HTR-8/SVneo (cell line): ENCODE measurements at regions not wholly inside any gene's neighbourhood (a gene's known extent, or its start where the extent isn't known, plus 50 kb on each side); places are given as distances from the start of the nearest gene placed in this dataset.
A peak's percentile ranks its signal among the peaks of the same experiment; 100 is the strongest.
"Not testable (repeated sequence)": the region's sequence is repeated elsewhere in the genome, so short reads cannot be mapped to it uniquely, and the experiment has no call there.

Source experiments
- DNase-seq: peaks from one replicate; pipeline ENCODE4 v3.0.0; 2011; ENCODE audit warnings: low spot score, mixed read lengths; ENCODE audit not compliant: insufficient read length
- FAIRE-seq: peaks from 2 replicates; lab custom pipeline; 2011; peaks lifted over from hg19 to GRCh38; lab: Jason Lieb, UNC

DNA sequence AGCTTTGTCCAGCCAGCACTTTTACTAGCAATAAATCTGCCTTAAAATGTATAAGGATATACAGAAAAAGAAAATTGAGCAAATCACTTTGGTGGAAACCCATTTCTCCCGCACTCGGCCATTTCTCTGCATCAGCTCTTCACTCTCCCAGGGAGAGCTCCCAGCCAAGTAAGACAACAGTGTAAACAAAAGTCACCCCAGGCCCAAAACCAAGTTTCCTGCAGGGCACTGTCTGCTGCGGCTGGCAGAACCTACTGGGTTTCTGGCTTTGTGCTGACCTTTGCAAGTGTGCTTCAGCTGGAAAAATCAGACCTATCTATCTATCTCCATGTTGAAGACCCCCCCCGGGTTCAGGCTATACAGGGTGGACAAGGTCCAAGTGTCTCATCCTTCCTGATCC is 476.7 kb upstream of the CAMK1G start:
- FAIRE-seq, result no peak
- no peak for DNase-seq

- DNase-seq (no peak), FAIRE-seq (no peak)
Measured at GRCh38 chr1:209107535-209107934, 476.0 kb upstream of the CAMK1G start.

DNA sequence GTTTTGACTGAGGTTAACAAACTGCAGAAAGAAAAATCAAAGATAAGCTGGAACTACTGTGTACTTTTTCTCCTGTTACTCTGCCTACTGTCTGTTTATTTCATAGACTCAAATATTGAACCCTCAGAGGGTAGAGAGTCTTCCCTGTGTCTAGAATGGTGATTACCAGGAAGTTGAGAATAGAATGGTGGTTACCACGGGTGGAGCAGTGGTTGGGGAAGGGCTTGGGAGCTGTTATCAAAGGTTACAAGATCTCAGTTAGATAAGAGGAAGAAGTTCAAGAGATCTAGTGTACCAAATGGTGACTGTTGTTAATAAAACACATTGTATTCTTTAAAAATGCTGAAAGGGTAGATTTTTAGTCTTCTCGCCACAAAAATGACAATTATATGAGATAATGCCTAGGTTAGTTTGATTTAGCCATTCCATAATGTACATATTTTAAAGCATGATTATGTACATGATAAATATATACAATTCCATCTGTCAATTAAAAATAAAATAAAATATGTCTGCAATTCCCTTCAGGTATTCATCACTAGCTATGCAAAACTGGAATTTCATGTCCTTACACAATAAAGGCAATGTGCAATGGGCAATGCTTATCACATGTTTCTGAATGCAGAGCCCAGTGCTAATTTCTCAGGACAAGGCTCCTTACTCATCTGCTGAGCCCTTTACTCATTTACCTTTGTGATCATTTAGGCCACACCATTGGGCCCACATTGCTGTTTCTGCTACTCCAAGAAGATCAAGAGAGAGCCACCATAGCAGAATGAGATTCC is 474.3 kb upstream of the CAMK1G start:
- FAIRE-seq (no peak), DNase-seq (no peak)

GRCh38 chr1:209113521-209113920 is 470.0 kb upstream of the CAMK1G start:
- no peak for FAIRE-seq

DNA sequence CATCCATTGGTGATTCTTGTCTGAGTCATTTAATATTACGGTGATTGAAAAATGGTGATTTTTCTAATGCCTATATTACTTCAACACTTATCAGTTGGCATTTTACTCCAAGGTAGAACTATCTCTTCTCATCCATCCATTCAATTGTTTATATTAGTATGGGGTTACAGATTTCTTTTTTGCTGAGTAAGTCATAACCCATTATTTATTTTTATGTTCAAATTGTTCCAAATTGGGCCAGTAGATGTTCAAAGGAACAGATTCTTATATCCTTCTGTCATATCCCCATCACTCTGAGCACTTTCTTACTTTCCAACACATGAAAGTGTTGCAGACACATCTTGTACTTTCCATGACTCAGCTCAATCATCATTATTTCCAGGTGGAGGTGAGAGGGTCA is 466.8 kb upstream of the CAMK1G start:
- DNase-seq (no peak), FAIRE-seq (no peak)

More at GRCh38 chr1:209113521-209113920, 470.0 kb upstream of the CAMK1G start:
- no peak for DNase-seq

GRCh38 chr1:209123601-209124000 is 459.9 kb upstream of the CAMK1G start:
- FAIRE-seq (no peak), DNase-seq (no peak)

DNA sequence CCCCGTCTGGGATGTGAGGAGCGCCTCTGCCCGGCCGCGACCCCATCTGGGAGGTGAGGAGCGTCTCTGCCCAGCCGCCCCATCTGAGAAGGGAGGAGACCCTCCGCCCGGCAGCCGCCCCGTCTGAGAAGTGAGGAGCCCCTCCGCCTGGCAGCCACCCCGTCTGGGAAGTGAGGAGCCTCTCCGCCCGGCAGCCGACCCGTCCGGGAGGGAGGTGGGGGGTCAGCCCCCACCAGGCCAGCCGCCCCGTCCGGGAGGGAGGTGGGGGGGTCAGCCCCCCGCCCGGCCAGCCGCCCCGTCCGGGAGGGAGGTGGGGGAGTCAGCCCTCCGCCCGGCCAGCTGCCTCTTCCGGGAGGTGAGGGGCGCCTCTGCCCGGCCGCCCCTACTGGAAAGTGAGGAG is 454.4 kb upstream of the CAMK1G start:
- DNase-seq, FAIRE-seq: not testable (repeated sequence)

DNA sequence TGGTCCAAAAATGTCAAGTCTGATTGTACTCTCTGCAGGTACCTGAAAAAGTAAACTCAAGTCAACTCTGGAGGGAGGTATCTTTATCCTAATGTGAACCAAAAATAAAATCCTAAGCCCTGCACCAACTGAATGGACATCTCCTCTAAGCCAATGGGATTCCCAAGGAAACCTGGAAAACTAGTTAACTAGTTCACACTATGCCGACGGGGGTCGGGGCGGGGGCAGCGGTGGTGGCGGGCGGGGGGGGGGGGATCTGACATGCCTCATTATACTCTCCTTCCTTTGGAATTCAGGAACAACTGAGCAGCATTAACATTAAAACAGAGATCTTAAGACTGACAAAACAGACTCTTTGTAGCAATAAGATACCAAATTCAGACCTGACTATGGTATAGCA is 452.6 kb upstream of the CAMK1G start:
- DNase-seq (no peak), FAIRE-seq (no peak)

- no peak for DNase-seq
- FAIRE-seq, result no peak
Measured at GRCh38 chr1:209132736-209133467, 450.6 kb upstream of the CAMK1G start.

DNA sequence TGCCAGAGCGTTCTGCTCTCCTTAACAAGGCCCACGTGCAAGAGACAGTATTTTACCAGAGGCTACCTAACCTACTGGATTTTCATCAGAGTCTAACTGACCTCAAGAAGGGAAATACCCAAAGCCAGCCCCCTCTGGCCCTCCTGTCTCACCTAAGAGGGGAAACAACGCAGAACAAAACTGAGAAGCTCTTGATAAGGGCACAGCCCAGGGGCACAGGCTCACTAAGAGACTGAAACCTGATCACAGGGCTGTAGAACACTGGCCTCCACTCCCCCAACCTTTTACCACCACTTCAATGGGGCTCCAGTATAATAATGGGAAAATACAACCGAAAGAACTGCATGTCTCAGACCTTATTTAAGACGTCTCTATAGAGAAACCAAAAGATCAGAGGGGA is 449.5 kb upstream of the CAMK1G start:
- DNase-seq, result no peak
- no peak for FAIRE-seq

DNA sequence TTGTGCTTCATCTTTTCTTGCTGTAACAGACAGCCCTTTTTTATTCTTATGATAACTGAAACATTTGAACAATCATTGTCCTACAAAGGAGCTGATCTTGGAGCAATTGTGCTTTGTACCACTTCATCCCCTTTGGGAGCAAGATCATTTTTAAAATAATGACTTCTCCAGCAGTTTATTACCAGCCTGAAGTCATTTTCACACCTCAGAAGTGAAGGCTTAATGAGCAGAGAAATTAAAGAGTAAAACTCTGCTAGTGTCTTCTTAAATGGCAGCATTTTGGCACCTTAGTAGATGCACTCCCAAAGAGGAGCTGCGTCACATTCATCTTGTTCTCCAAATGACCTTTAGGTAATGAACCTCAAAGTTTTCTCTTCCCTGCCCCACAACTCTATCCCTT is 439.6 kb upstream of the CAMK1G start:
- DNase-seq (no peak), FAIRE-seq (no peak)

DNA sequence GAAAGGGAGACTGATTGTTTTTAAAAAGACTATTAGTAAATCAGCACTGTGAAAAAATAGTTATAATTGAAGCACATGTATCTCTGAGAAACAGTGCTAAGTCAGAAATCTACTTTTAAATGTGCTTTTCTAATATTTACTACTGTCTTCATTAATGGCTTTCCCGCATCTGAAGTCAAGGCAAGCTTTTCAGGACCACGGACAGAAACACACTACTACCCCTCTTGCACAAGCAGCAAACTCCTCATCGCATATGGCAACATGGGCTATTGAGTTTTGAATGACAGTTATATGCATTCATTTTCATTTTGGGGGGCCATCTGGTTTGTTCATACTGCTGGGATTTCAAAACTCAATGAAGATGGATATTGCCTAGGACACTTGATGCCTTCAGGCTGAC is 433.4 kb upstream of the CAMK1G start:
- DNase-seq (peak; percentile 48), FAIRE-seq (peak; percentile 4)

- FAIRE-seq (no peak), DNase-seq (no peak)
Measured at GRCh38 chr1:209153411-209153810, 430.1 kb upstream of the CAMK1G start.

GRCh38 chr1:209154912-209155311 is 428.6 kb upstream of the CAMK1G start:
- DNase-seq (no peak), FAIRE-seq (no peak)

- FAIRE-seq (no peak), DNase-seq (no peak)
Measured at GRCh38 chr1:209155546-209155945, 428.0 kb upstream of the CAMK1G start.

DNA sequence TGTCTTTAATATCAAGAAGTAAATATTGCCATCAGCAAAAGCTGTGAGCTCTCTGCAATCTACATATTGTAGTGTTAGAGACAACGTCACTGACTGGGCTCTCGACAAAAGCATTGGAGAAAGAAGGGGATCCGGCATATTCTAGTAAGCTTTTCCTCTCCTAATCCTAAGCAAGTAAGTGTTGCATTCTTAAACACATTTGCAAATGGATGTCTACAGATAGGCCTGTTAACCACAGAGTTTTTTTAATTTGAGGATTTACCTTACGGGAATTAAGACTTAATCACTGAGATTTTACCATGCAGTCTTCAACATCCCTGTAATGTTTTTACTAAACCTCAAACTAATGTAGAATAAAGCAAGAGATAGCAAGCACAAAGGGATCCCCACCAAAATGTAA is 426.5 kb upstream of the CAMK1G start:
- FAIRE-seq (no peak), DNase-seq (no peak)

DNA sequence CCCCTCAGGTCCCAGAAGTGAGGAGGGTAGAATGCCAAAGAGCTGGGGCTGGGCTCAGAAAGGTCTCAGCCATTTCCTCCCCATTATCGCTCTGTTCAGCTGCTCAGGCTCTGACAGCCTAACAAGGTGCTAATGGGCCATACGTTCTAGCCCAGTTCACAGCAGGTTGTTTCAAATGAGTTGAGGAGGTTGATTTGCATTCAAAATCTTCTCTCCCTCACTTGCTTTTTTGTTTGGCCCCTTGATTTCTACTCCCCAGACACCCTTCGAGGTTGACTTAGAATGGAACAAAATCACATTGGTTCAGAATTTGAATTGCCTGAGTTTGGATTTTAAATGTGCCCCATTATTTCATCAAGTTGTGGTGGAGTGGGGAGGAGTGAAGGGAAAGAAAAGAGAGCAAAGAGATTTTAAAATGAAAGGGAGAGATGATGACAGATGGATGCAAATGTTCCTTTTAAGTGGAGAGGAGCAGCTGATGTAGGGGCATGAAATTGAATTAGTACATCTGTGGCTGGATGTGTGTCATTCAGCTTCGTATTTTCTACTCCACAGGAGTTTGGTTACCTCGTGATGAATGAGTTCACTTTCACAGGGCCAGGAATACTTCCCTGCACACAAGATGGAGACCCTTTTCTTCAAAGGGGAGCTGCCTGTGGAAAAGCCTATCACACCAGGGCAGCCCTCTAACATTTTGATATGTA is 425.8 kb upstream of the CAMK1G start:
- FAIRE-seq (no peak), DNase-seq (no peak)

- DNase-seq (no peak), FAIRE-seq (no peak)
Measured at GRCh38 chr1:209158851-209159250, 424.7 kb upstream of the CAMK1G start.

- DNase-seq (no peak), FAIRE-seq (no peak)
Measured at GRCh38 chr1:209160230-209160629, 423.3 kb upstream of the CAMK1G start.

GRCh38 chr1:209162651-209163050 is 420.9 kb upstream of the CAMK1G start:
- no peak for FAIRE-seq
- no peak for DNase-seq

DNA sequence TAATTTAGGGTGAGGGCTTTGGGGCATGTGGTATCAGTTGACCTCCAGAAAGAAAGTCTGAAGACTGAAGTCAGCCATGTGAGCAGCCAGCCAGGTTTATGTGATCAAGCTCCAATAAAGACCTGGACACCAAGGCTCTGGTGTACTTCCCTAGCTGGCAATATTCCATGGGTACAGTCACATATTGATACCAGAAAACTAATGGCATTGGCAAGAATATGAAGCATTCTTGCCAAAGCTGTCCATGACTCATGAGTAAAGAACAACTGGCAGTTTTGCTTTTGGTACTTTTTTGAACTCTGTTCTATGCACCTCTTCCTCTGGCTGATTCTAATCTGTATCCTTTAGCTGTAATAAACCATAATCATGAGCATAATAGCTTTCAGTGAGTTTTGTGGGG is 415.3 kb upstream of the CAMK1G start:
- no peak for FAIRE-seq
- DNase-seq, result no peak
